ENCODE measurements at regions not wholly inside any gene's neighbourhood (a gene's known extent, or its start where the extent isn't known, plus 50 kb on each side); places are given as distances from the start of the nearest gene placed in this dataset.

- TF ChIP-seq POLR2A (IDR thresholded peaks at IDR 0.05; ENCODE audit: low read depth, low read length) (no peak), POLR2AphosphoS5 (IDR thresholded peaks at IDR 0.05; ENCODE audit: low read depth, low read length) (no peak)
Measured at GRCh38 chr11:120025606-120026335, 112.1 kb downstream of the TRIM29 start.
